HCT116 (cell line): ENCODE measurements at regions not wholly inside any gene's neighbourhood (a gene's known extent, or its start where the extent isn't known, plus 50 kb on each side); places are given as distances from the start of the nearest gene placed in this dataset.

ENCODE experiments used
- ATAC-seq: fragments of 200-7000 bp; cut with Tn5 transposase; 2 replicates; pipeline ENCODE4 v1.9.1; 2020; ENCODE audit warnings: mild to moderate bottlenecking, moderate library complexity
- BruUV-seq: library from RNA; stranded (reverse); fragments of 400-500 nt; replicated peaks from 2 replicates; lab custom pipeline; 2021; lab: Mats Ljungman, UMichigan
- CTCF ChIA-PET: fragments of 300-600 bp; sonication (Branson Sonifier 250); formaldehyde crosslinking; loops from one replicate; lab custom pipeline; 2021; ENCODE audit warnings: antibody characterized with exemption; lab: Charles Lee
- POLR2A ChIA-PET: fragments of 300-600, 350-600 bp; sonication (Branson Sonifier 250); formaldehyde crosslinking; loops from one replicate; lab custom pipeline; 2021; ENCODE audit warnings: antibody characterized with exemption; lab: Charles Lee
- RAD21 ChIA-PET, 2 experiments: fragments of 300-600 bp; sonication (Branson Sonifier 250); formaldehyde crosslinking; loops; one replicate each; lab custom pipeline; 2023; ENCODE audit warnings: low total read pairs in 2 of 2; ENCODE audit not compliant: uncharacterized antibody in 2 of 2, unreplicated experiment in 2 of 2, low non-redundant PET in 1 of 2; lab: Charles Lee
- DNase-seq: peaks from one replicate; pipeline ENCODE4 v3.0.0-alpha.2; 2010; ENCODE audit warnings: low read depth, low spot score
- H2AFZ ChIP-seq: fragments of 200-600 bp; shearing (Covaris generic), sonication (generic); 2 replicates; pipeline ENCODE4 v1.6.1; 2017; ENCODE audit warnings: low read depth, mixed run types, mixed read lengths, antibody characterized with exemption, low read length; ENCODE audit not compliant: poor library complexity, severe bottlenecking
- H3K27ac ChIP-seq: 2 replicates; pipeline ENCODE4 v1.5.1; 2012; ENCODE audit warnings: low read depth, low read length
- H3K27me3 ChIP-seq: fragments of 200-600 bp; sonication (generic); 2 replicates; pipeline ENCODE4 v1.6.1; 2016; ENCODE audit warnings: mixed run types, low read length, mixed read lengths; ENCODE audit not compliant: insufficient read depth
- H3K36me3 ChIP-seq, 2 experiments: fragments of 200-500 bp in 1 of 2; fragments of 200-600 bp in 1 of 2; sonication (Bioruptor generic) in 1 of 2; sonication (generic) in 1 of 2; 2 replicates each; pipeline versions ENCODE4 v1.5.1 to v1.6.1; 2014 to 2016; ENCODE audit warnings: low read length in 2 of 2, inconsistent platforms in 1 of 2, mixed read lengths in 1 of 2, mixed run types in 1 of 2; ENCODE audit not compliant: insufficient read depth in 2 of 2, control insufficient read depth in 1 of 2
- H3K4me1 ChIP-seq, 2 experiments: fragments of 200-600 bp in 1 of 2; sonication (generic) in 1 of 2; 2 replicates each; pipeline versions ENCODE4 v1.5.1 to v1.6.1; 2012 to 2017; ENCODE audit warnings: low read length in 2 of 2, inconsistent platforms in 1 of 2, mild to moderate bottlenecking in 1 of 2, mixed read lengths in 1 of 2, mixed run types in 1 of 2, moderate library complexity in 1 of 2; ENCODE audit not compliant: insufficient read depth in 2 of 2, control insufficient read depth in 1 of 2
- H3K4me2 ChIP-seq: fragments of 200-600 bp; sonication (generic); 2 replicates; pipeline ENCODE4 v1.6.1; 2017; ENCODE audit warnings: mixed run types, low read length, mixed read lengths
- H3K4me3 ChIP-seq, 2 experiments: fragments of 200-600 bp in 1 of 2; sonication (generic) in 1 of 2; replicated peaks in 1 of 2; 2 replicates each; pipeline ENCODE4 v1.5.1; 2011 to 2016; ENCODE audit warnings: low read length in 2 of 2, control low read depth in 1 of 2, low read depth in 1 of 2, mild to moderate bottlenecking in 1 of 2, mixed read lengths in 1 of 2, mixed run types in 1 of 2
- H3K79me2 ChIP-seq: fragments of 200-600 bp; sonication (generic); 2 replicates; pipeline ENCODE4 v1.6.1; 2017; ENCODE audit warnings: mild to moderate bottlenecking, mixed run types, low read length, moderate library complexity, mixed read lengths; ENCODE audit not compliant: insufficient read depth
- H3K9ac ChIP-seq: fragments of 200-600 bp; sonication (generic); 2 replicates; pipeline ENCODE4 v1.6.1; 2016; ENCODE audit warnings: low read length, mixed read lengths
- H3K9me2 ChIP-seq: fragments of 200-600 bp; sonication (generic), shearing (Covaris generic); 2 replicates; pipeline ENCODE4 v1.6.1; 2017; ENCODE audit warnings: mixed run types, mild to moderate bottlenecking, moderate library complexity; ENCODE audit not compliant: insufficient read depth
- H3K9me3 ChIP-seq, 2 experiments: fragments of 200-500 bp in 1 of 2; fragments of 200-600 bp in 1 of 2; sonication (Bioruptor generic) in 1 of 2; sonication (generic) in 1 of 2; 2 replicates each; pipeline ENCODE4 v1.6.1; 2014 to 2017; ENCODE audit warnings: low read length in 2 of 2, mixed read lengths in 2 of 2, inconsistent platforms in 1 of 2, low read depth in 1 of 2, mild to moderate bottlenecking in 1 of 2, mixed run types in 1 of 2, moderate library complexity in 1 of 2; ENCODE audit not compliant: control insufficient read depth in 1 of 2, insufficient read depth in 1 of 2
- H4K20me1 ChIP-seq: fragments of 200-600 bp; sonication (generic), shearing (Covaris generic); 2 replicates; pipeline ENCODE4 v1.6.1; 2017; ENCODE audit warnings: mixed run types, mild to moderate bottlenecking, moderate library complexity; ENCODE audit not compliant: insufficient read depth
- ATF3 ChIP-seq: IDR thresholded peaks from 2 replicates; pipeline ENCODE4 v1.6.1; 2012
- CBX3 ChIP-seq: IDR thresholded peaks from 2 replicates; pipeline ENCODE4 v1.6.1; 2012; ENCODE audit warnings: low read depth
- CEBPB ChIP-seq: IDR thresholded peaks from 2 replicates; pipeline ENCODE4 v1.6.1; 2012; ENCODE audit warnings: low read depth
- EZH2 ChIP-seq: fragments of 200-600 bp; sonication (generic); IDR thresholded peaks from 2 replicates; pipeline ENCODE4 v1.6.1; 2017; ENCODE audit warnings: antibody characterized with exemption, mixed run types
- EZH2phosphoT487 ChIP-seq: fragments of 200-600 bp; IDR thresholded peaks from 2 replicates; pipeline ENCODE4 v1.6.1; 2018; ENCODE audit warnings: antibody characterized with exemption, borderline replicate concordance
- JUND ChIP-seq: IDR thresholded peaks from 2 replicates; pipeline ENCODE4 v1.6.1; 2012
- SIN3A ChIP-seq: IDR thresholded peaks from 2 replicates; pipeline ENCODE4 v1.6.1; 2012; ENCODE audit warnings: low read depth
- SRF ChIP-seq: IDR thresholded peaks from 2 replicates; pipeline ENCODE4 v1.6.1; 2012; ENCODE audit warnings: low read depth
- TCF7L2 ChIP-seq: IDR thresholded peaks from 2 replicates; pipeline ENCODE4 v1.7.0; 2011; ENCODE audit warnings: borderline replicate concordance, inconsistent platforms; ENCODE audit not compliant: insufficient read depth, insufficient read length; ENCODE audit errors: extremely low read depth
- YY1 ChIP-seq: IDR thresholded peaks from 2 replicates; pipeline ENCODE4 v1.6.1; 2011; ENCODE audit warnings: low read length, low read depth, moderate library complexity, mild to moderate bottlenecking; ENCODE audit not compliant: insufficient replicate concordance; ENCODE audit errors: extremely low read depth
- ZNF274 ChIP-seq: fragments of 200-500 bp; sonication (Bioruptor generic); IDR thresholded peaks from 2 replicates; pipeline ENCODE4 v1.6.1; 2014; ENCODE audit warnings: mild to moderate bottlenecking, low read depth, low read length, inconsistent platforms
- intact Hi-C: fragments of 100-400 bp; cut with micrococcal nuclease; formaldehyde crosslinking; loops from 2 replicates; pipeline ENCODE4 v1.10.0; 2022

- no peak for TF ChIP-seq ATF3
- TF ChIP-seq ZNF274: no peak
- TF ChIP-seq SIN3A: no peak
- TF ChIP-seq CBX3: no peak
- TF ChIP-seq, all 23 proteins: peak for 0
These were observed 274.6 kb downstream of the ANKRD50 start (continued) for GRCh38 chr4:124437853-124438495.

GRCh38 chr4:124445071-124445470 is 267.5 kb downstream of the ANKRD50 start:
- ATAC-seq (no peak), DNase-seq (no peak)
- ChIA-PET POLR2A (no interaction called here), CTCF (no interaction called here), RAD21 (no interaction called here)
- H2AFZ ChIP-seq: no peak overlapping the region
- H3K27ac ChIP-seq: no peak overlapping the region
- H3K36me3 ChIP-seq: no peaks in the 10 kb centered on the region
- no peak overlapping the region for H3K4me3 ChIP-seq
- no peaks in the 10 kb centered on the region for H3K9me2 ChIP-seq
- no TSS peak for BruUV-seq
- H3K9me3 ChIP-seq: no peaks in the 10 kb centered on the region
- H3K27me3 ChIP-seq: no peaks in the 10 kb centered on the region
- no peaks in the 10 kb centered on the region for H4K20me1 ChIP-seq
- H3K9ac ChIP-seq: no peak overlapping the region
- no peaks in the 10 kb centered on the region for H3K79me2 ChIP-seq
- intact Hi-C loops: no loop called here
- H3K4me2 ChIP-seq: no peak overlapping the region
- no peak for TF ChIP-seq TCF7L2
- TF ChIP-seq YY1: no peak
- no peak for TF ChIP-seq SIN3A
- no peak for TF ChIP-seq SRF
- no peak for TF ChIP-seq EZH2
- TF ChIP-seq CEBPB: no peak
- no peak for TF ChIP-seq JUND
- TF ChIP-seq ATF3: no peak
- TF ChIP-seq EZH2phosphoT487: no peak
- no peaks in the 10 kb centered on the region for H3K4me1 ChIP-seq
